Hematopoietic multipotent progenitor cell treated with erythropoietin and hydrocortisone succinate and interleukin-3 and kit ligand, for 15 days (in vitro differentiated cells): ENCODE measurements at regions not wholly inside any gene's neighbourhood (a gene's known extent, or its start where the extent isn't known, plus 50 kb on each side); places are given as distances from the start of the nearest gene placed in this dataset.
"Not testable (repeated sequence)": the region's sequence is repeated elsewhere in the genome, so short reads cannot be mapped to it uniquely, and the experiment has no call there.

Experiments used
- DNase-seq: peaks from one replicate; pipeline ENCODE4 v3.0.0-alpha.2; 2015; ENCODE audit warnings: low spot score

DNA sequence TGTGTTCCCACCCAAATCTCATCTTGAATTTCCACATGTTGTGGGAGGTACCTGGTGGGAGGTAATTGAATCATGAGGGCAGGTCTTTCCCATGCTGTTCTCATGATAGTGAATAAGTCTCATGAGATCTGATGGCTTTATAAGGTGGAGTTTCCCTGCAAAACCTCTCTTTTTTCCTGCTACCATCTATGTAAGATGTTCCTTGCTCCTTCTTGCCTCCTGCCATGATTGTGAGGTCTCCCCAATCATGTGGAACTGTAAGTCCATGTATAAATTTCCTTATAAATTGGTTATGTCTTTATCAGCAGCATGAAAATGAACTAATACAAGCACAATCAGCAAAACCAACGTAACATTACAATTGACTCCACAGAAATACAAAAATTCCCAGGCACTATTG, 814.8 kb upstream of the CITED2 start:
- not testable (repeated sequence) for DNase-seq

- no peak for DNase-seq
These were observed 811.5 kb upstream of the CITED2 start for GRCh38 chr6:140185991-140186390.

DNA sequence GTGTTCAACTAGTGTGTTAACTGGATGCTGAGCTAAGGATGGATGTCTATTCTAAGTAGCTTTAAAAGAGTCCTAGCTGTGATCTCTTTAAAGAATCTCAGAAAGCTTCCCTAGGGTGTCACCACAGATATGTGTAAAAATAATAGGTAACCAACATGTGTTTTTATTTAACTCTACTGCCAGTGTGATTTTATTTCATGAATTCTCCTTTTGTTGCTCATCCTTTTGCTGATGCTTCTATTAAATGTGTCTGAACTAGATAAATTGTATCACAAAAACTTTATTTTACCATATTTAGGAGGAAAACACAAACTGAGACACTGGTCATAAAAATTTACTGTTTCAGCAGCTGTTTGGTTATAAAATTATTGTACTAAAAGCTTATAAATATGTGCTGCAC, 809.4 kb upstream of the CITED2 start:
- DNase-seq, result no peak

DNA sequence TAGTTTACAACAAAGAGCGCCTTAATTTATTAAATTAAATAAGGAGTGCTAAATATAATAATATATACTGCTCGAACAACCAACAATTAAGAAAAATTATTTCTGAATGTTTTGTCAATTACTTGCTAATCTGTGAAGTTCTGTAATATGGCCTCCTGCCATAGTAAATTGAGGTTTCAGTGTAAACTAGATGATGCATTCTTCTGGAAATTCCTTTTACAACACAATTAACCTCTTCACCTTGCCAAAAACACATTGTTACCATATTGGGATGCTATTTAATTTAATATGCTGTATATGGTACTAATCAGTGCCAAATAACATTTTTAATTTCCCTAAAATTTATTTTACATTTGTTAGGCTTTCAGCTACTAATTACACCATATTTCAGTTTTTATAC, 808.4 kb upstream of the CITED2 start:
- DNase-seq, result no peak

DNA sequence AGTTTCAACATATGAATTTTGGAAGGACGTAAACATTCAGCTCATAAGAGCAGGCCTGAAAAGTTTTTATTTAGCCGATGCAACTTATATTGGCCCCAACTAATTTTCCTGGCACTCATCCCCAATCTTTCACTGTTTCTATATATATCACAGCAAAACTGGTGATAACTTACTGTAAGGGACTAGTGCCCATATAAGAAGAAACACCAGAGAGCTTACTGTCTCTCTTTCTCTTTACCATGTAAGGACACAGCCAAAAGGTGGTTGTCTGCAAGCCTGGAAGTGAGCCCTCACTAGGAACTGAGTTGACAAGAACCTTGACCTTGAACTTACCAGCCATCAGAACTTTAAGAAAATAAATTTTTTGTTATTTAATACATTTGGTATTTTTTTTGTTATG, 807.4 kb upstream of the CITED2 start:
- no peak for DNase-seq

- no peak for DNase-seq
These were observed 805.9 kb upstream of the CITED2 start for GRCh38 chr6:140180306-140180705.

DNA sequence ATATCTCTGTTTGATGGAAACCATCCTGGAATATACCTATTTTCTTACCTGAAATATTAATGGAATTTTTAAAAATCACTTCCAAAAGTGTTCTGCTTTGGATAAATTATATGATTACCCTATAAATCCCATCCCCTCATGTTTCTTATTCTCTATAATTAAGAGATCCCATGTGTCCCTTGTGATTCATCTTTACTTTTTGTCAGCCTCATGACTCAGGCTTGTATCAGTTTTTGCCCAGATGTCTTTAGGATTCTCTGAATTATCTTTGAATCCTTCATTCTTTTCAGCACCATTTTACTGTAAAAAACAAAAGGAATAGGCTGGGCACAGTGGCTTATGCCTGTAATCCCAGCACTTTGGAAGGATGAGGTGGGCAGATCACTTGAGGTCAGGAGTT, 804.5 kb upstream of the CITED2 start:
- DNase-seq, result no peak

- no peak for DNase-seq
These were observed 804.1 kb upstream of the CITED2 start for GRCh38 chr6:140178520-140178919.

DNA sequence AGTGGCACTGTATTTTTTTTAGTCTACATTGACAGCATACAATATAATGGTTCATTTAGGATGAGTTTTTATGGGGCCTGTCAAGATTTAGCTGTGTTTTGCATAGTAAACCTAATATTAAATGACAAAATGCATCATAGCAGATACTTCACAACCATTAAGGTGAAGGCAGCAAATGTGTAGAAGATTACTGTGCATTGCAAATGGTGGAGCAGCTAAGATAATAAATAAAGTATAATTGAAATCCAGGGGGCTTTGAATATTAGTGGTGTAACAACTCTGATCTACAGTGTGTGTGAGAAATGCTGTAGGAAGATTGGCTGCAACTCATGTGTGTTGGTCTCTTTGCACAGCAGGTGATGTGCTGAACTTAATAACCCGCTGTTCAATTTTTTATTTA, 801.9 kb upstream of the CITED2 start:
- DNase-seq, result no peak

- DNase-seq, result no peak
These were observed 801.0 kb upstream of the CITED2 start for GRCh38 chr6:140175486-140175885.

DNA sequence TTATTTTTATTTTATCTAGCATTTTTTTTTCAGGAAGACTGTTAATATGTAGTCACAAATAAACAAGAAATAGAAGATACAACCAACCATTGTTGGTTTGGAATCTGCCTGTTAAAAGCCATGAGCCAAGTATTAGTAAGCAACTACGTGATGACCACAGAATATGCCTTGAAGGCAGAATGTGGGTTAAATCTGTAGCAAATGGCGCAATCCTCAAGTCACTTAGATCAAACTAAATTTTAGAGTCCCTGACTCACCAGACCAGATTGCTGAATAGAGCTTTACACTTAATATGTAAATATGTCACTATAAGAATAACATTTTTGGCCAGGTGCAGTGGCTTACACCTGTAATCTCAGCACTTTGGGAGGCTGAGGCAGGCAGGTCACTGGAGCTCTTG, 800.1 kb upstream of the CITED2 start:
- DNase-seq, result no peak

GRCh38 chr6:140168365-140168764, 793.9 kb upstream of the CITED2 start:
- DNase-seq, result no peak

GRCh38 chr6:140160909-140161308, 786.5 kb upstream of the CITED2 start:
- DNase-seq, result no peak

DNA sequence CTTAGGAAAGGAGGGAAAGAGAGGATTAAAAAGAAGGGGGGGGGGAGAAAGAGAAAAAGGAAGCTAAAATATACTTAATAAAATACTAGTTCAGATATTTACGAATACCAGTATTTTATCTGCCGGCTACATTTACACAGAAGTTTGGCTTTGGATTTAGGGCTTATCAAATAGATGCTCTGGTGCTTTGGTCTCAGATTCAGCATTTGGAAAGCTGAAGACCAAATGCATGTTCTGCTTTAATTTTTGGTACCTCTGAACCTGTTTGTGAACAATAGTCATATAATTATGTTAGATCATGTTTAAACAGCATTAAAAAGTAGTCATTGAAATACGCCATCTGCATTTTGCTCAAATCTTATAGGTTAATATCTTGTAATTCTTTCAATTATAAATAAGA, 786.0 kb upstream of the CITED2 start:
- DNase-seq, result no peak

- DNase-seq, result no peak
These were observed 781.7 kb upstream of the CITED2 start for GRCh38 chr6:140156131-140156530.

DNA sequence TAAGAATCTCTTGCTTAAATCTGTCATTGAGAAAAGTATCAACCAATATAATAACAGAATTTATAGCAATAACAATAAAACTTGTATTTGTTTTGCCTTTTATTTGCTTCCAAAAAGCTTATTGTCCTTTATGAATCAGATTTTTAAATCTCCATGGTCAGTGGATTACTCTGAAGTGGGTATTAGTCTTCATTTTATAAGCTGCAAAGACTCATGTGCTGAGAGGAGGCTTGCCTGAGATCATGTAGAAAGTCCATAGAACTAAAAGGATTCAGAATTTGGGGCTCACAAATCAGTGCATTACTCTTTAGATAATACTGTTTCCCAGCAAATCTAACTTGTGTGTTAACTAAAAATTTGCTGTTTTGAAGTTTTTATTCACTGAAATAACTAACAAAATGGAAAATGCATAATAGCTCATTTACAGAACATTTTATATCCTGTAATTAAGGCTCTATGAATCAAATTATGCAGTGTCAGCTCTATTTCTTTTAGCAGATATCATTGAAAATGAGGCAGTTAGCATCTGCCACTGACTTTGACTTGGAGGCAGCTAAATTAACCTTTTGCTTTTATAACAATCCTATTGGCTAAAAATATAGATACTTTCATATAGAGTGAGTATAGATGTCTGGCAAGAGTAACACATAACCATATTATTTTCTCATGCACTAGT, 781.1 kb upstream of the CITED2 start:
- no peak for DNase-seq

- DNase-seq, result no peak
These were observed 779.3 kb upstream of the CITED2 start for GRCh38 chr6:140153703-140154102.

GRCh38 chr6:140147825-140148814, 773.7 kb upstream of the CITED2 start:
- not testable (repeated sequence) for DNase-seq

GRCh38 chr6:140140891-140141290, 766.4 kb upstream of the CITED2 start:
- DNase-seq, result no peak

GRCh38 chr6:140138311-140139010, 764.0 kb upstream of the CITED2 start:
- DNase-seq, result no peak

DNA sequence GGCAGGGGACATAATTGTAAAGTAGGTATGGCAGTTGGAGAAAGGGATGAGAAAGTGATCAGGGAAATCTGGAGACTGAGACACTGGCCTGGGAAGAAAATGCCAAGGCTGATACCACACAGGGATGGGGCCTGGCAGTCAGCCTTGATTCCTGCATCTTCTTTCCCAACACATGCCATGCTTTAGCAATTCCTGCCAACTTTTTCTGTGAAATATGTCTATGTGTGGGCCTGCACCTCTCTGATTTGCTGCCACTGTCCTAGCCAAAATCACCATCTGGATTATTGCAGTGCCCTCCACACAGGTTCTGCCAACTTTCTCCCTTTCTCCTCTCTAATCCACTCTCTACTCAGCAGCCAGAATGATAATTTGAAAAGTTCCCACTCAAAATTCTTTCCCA, 759.8 kb upstream of the CITED2 start:
- no peak for DNase-seq

DNA sequence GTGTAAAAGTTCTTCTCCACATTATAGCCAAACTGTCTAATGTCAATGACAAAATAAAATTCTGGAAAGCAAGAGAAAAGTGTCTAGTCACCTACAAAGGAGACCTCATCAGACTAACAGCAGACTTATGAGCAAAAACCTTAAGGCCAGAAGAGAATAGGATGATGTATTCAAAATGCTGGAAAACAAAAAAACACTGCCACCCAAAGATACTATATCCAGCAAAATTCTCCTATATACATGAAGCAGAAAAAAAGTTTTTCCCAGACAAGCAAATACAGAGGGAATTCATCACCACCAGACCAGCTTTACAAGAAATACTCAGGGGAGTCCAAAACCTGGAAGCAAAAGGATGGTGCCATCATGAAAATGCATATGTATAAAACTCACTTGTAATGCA, 755.6 kb upstream of the CITED2 start:
- DNase-seq, result no peak

GRCh38 chr6:140124498-140124897, 750.0 kb upstream of the CITED2 start:
- no peak for DNase-seq
